GM06990 (cell line): ENCODE measurements at regions not wholly inside any gene's neighbourhood (a gene's known extent, or its start where the extent isn't known, plus 50 kb on each side); places are given as distances from the start of the nearest gene placed in this dataset.
A peak's percentile ranks its signal among the peaks of the same experiment; 100 is the strongest.

Experiments
- DNase-seq: peaks from one replicate; pipeline ENCODE4 v3.0.0-alpha.2; 2011; ENCODE audit not compliant: insufficient read length; ENCODE audit errors: extremely low read depth
- H3K27me3 ChIP-seq: replicated peaks from 2 replicates; pipeline ENCODE4 v1.6.0; 2011; ENCODE audit warnings: low read length; ENCODE audit not compliant: control insufficient read depth, insufficient read depth
- H3K36me3 ChIP-seq: 2 replicates; pipeline ENCODE4 v1.5.1; 2011; ENCODE audit warnings: low read length; ENCODE audit not compliant: control insufficient read depth, insufficient read depth
- H3K4me3 ChIP-seq: replicated peaks from 2 replicates; pipeline ENCODE4 v1.5.1; 2011; ENCODE audit warnings: low read depth, mild to moderate bottlenecking, control low read depth, low read length
- CTCF ChIP-seq: IDR thresholded peaks from 2 replicates; pipeline ENCODE4 v1.5.1; 2011; ENCODE audit warnings: low read length, control low read depth, mild to moderate bottlenecking, inconsistent platforms; ENCODE audit not compliant: insufficient read depth, poor library complexity, severe bottlenecking

GRCh38 chr15:38707802-38708671 lies 143.4 kb upstream of the RASGRP1 start:
- Histone ChIP-seq H3K4me3 (no peak overlapping the region), H3K27me3 (no peaks in the 10 kb centered on the region), H3K36me3 (no peaks in the 10 kb centered on the region)
- no peak for DNase-seq
- peak; percentile 65 for TF ChIP-seq CTCF

GRCh38 chr15:38708672-38709180 lies 144.1 kb upstream of the RASGRP1 start:
- TF ChIP-seq CTCF: no peak
- H3K27me3 ChIP-seq: no peaks in the 10 kb centered on the region
- no peak for DNase-seq
- no peaks in the 10 kb centered on the region for H3K36me3 ChIP-seq
- no peak overlapping the region for H3K4me3 ChIP-seq

- H3K4me3 ChIP-seq: no peak overlapping the region
- no peaks in the 10 kb centered on the region for H3K36me3 ChIP-seq
- no peak for TF ChIP-seq CTCF
- no peak for DNase-seq
- no peaks in the 10 kb centered on the region for H3K27me3 ChIP-seq
Observed at GRCh38 chr15:38709196-38709595, 144.6 kb upstream of the RASGRP1 start.

GRCh38 chr15:38714309-38715072 lies 149.9 kb upstream of the RASGRP1 start:
- Histone ChIP-seq H3K36me3 (no peaks in the 10 kb centered on the region), H3K27me3 (no peaks in the 10 kb centered on the region), H3K4me3 (no peak overlapping the region)
- no peak for TF ChIP-seq CTCF
- DNase-seq: no peak

- no peak for TF ChIP-seq CTCF
- Histone ChIP-seq H3K4me3 (no peak overlapping the region), H3K36me3 (no peaks in the 10 kb centered on the region), H3K27me3 (peaks cover under 1% of the 10 kb centered on the region)
- DNase-seq: no peak
Observed at GRCh38 chr15:38720893-38721567, 156.4 kb upstream of the RASGRP1 start.
